ENCODE measurements at regions not wholly inside any gene's neighbourhood (a gene's known extent, or its start where the extent isn't known, plus 50 kb on each side); places are given as distances from the start of the nearest gene placed in this dataset.
"Not testable (repeated sequence)": the region's sequence is repeated elsewhere in the genome, so short reads cannot be mapped to it uniquely, and the experiment has no call there.

DNA sequence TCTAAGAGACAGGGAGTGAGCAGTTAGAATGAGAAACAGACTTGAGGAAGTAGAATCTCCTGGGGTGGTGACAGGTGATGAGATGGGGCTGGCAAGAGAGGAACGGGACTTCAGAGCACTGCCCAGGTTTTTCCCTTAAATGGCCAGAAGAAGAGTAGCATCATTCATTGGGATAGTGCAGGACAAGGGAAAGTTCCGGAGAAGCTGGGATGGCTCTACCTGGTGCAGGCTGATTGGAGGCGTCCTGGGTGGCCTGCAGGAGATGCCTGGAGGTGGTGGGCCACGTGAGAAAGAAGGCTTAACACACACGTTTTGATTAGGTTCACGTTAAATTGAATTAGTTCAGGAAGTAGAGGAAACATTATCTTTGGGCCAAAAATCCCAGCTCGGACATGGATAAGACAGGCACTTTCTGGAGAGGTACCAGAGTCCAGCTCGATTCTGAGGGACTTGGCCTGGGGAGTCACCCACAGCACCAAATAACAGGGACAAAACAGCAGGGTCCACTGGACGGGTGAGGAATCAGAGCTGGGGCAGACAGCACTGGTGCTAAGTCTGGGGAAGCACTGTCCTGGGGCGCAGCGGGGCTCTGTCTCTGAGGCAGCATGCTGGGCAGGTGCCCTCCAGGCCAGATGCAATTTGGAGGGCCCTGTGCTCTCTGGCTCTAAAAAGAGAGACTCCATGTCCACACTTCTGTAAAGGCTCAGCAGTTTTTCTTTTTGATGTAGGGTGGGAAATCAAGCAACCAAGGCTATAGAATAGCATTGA lies 512.3 kb upstream of the RAB6C start:
- no peak for DNase-seq (ENCODE audit: low spot score)

DNA sequence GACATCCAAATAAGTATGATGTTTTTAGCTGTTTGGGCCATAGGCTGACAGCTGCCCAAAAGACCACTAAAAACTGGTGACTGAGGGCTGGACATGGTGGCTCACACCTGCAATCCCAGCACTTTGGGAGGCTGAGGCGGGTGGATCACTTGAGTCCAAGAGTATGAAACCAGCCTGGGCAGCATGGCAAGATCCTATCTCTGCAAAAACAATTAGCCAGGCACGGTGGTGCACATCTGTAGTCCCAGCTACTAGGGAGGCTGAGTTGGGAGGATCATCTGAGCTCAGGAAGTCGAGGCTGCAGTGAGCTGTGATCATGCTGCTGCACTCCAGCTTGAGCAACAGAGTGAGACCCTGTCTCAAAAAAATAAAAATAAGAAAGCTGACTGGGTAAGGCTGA lies 511.5 kb upstream of the RAB6C start:
- DNase-seq (ENCODE audit: low spot score): no peak

DNA sequence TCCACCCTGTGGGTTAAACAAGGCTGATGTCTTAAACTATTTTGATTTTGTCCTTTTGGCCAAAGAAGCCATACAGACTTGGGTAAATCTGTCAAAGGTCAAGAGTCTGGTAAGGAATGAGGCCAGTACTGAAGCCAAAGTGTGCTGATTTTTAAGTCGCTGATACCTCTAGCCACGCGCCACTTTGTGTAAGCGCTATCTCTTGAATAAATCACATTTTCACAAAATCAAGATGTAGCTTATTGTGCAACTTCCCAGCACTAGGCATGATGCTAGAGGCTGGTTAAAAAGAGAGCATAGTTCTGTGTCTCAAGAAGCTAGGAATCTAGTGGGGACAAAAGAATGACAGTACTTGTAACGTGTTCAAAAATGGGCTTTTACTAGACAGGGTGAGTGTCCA lies 510.6 kb upstream of the RAB6C start:
- DNase-seq (ENCODE audit: low spot score): no peak

DNA sequence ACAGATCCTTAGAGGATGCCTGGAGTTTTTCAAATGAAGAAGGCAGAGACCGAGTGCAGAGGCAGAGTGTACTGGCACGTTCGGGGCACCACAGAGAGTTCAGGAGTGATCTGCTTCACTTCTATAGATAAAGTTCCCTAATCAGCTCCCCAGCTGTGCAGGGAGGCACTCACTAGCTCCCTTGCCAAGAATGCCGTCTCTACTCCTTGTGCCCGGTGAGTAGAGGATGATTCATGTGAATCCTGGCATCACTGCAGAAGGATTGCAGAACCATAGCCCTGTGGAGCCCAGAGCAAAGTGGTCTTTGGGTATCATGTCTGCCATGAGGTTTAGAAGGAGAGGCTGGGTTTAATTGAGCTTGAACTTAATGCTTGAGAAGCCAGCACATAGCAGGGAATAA lies 510.1 kb upstream of the RAB6C start:
- DNase-seq (ENCODE audit: low spot score): peak; percentile 2

DNA sequence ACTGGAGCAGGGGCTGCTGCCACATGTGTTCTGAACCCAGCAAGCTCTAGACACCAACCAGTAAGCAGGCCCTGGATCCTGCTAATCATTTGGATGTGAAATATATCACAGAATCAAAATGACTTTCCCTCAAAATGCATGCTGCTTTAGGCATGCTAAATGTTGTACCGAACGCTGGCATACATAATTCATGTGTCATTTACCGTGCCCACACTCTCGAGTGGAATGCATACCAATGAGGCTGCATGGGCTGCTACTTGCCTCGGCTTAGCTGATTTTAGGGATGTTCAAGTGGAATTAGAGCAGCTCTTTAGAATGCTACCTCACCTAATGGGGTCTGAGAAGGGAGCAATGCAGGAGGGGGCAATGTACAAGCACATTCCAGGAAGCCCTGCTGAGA lies 509.6 kb upstream of the RAB6C start:
- no peak for DNase-seq (ENCODE audit: low spot score)

DNA sequence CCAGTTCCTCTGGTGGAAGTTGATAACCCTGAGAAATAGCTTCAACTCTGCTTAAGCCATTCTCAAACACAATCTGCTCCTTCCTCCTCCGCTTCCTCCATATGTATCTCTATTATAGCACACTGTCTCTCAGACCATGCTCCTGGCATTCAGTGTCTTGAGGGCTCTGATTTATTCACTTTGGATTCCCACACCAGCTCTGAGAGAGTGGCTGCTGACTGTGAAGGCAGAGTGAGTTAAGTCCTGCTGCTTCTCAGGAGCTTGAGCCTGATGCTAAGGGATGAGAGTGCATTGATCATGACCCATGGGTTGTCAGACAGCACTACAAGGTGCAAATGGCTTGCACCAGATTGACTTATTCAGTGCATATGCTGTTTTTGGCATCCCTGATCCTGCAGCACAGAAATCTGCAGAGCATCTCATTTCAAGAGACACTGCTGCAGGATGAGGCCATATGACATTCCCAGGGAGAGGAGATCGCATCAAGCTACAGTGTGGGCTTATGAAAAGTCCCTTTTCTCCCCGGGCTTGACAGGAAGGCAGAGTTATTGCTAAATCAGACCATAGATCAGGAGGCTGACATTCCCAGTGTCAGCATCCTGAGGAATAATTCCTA lies 500.5 kb upstream of the RAB6C start:
- no peak for DNase-seq (ENCODE audit: low spot score)

DNA sequence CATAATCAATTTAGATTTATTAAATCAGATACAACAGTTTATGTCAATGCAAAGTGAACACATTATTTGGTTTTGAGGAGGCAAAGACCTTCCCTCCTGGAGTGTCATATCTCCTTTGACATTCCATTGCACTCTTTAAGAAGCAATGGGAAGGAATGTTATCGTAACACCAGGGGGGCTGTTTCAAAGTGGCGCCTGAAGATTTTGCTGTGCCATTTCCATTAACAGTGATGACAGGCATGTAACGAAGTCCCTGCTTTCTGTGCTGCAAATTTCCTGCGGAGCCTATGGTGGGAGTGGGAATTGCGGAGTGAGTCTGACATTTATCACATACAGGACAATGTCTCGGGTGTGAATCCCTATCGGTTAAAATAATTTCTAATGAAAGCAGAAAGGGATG lies 499.6 kb upstream of the RAB6C start:
- no peak for DNase-seq (ENCODE audit: low spot score)

DNA sequence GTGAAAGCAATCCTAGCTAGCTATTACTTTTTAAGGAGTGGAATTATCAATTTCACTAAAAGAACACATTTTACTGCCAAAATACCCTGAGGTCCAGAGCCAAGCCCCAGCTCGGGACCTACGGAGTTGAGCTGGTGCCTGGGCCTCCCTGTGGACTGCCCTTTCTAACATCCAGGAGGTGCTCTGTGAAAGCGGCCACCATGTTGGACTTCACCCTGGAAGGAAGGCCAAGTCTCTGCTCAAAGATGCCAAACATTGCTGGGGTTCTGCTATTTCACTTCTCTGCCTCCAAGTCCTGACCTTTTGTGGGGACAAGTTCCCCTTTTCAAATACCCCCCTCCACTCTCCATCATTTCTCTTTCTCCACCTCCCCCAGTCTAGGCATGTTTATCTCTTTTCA lies 498.7 kb upstream of the RAB6C start:
- no peak for DNase-seq (ENCODE audit: low spot score)

DNA sequence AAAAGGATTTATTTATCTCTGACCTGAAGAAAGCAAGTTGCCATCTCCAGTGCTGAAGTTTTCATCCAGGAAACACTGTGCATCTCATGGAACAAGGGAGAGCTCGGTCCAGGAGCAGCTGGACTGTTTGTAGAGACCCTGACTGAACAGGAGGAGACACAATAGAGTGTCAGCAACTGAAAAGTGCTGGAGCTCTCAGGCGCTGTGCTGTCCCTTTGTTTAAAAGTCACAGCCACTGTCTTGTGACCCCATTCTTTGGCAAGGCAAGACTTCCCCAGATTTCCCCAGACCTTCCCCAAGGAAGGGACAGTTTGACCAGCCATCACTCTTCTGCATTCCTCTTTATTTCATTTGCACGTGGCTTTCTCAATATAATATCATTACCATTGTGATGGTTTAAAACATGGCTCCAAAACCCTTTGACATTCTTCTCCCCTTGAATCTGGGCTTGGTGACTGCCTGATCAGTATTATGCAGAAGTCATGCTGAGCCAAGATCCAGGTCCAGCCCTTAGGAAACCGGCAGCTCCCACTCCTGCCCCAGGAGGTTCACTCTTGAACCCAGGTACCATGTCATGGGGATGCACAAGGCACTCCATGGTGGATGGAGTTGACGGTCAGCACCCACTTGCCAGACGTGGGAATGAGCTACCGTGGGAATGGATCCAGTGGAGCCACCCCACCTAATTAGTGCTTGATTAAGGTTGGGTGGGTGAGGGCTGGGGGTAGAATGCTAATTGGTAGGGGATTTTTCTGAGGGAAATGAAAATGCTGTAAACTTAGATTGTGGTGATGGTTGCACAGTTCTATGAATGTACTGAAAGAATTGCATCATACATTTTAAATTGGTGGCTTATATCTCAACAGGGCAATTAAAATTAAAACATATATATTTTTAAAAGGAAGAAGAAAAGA lies 497.9 kb upstream of the RAB6C start:
- DNase-seq (ENCODE audit: low spot score): no peak

DNA sequence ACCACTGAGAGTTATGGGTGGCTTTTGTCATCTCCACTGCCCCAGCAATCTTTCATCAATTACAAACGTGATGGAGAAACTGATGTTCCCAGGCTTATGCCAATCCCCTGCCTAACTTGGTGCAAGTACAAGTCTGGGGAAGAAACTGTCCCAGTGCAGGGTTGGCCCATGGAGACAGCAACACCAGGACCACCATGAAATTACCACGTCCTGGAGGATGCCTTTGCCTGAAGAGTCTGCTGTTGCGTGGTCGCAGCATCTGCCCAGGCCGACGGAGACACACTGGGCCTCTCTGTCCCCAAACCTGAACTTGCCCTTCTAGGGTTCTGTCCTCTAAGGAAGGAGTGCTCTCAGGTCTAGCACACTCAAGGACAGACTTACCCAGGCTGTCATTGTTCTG lies 496.8 kb upstream of the RAB6C start:
- DNase-seq (ENCODE audit: low spot score): no peak

DNA sequence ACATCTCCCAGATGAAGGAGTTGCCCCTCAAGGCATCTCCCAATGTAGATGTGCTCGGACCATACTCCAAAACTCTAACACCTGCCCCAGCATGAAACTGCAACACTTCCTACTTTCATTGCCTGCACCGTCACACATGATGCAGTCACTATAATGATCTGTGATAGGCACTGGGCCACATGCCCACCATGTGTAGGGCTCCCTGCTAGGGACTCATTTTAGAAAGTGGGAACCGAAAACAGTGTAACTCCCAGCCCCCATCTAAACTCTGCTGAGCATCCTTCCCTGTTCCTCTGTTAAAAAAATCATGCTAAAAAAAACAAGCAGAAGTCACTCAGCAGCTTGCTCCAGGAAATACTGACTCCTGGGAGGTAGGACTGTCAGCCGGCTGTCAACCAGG lies 496.1 kb upstream of the RAB6C start:
- DNase-seq (ENCODE audit: low spot score): no peak

DNA sequence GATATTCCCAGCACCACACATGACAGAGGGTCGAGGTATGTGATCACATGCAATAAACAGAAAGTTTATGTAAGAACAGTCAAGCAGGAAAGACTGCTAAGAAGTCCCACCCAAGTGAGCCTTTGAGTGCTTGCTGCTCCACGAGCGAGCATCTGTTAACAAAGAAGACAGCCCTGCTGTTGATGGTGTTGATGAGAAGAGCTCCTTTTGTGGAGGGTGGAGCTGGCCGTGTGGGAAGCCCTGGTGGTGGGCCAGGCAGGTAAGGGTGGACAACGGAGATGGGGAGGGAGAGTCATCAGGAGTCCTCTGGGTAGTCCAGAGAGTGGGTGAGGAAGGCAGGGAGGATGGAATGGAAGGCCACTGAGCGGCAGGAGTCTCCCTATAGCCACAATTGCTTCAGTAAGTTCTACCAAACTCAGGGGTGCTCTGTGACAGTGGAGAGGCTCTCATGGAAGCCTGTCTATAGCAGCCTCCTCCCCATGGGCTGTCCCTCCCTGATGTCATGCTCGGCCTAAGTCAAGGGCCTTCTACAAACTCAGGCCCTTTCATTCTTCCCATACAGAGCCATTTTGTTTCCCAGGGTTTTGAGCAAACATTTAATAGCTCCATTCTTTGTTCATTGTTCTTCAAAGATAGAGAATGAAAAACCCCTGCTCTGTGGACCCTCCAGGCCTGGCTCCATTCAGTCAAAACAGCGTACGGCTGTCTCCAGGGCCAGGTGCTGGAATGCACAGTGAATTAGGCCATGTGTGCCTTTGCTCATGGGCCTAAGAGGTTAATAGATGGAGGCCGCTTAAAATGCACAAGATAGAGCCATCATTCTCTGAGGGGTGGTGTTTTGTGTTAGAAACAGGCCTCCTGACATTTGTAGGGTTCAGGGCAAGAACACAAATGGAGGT lies 494.2 kb upstream of the RAB6C start:
- DNase-seq (ENCODE audit: low spot score): no peak

DNA sequence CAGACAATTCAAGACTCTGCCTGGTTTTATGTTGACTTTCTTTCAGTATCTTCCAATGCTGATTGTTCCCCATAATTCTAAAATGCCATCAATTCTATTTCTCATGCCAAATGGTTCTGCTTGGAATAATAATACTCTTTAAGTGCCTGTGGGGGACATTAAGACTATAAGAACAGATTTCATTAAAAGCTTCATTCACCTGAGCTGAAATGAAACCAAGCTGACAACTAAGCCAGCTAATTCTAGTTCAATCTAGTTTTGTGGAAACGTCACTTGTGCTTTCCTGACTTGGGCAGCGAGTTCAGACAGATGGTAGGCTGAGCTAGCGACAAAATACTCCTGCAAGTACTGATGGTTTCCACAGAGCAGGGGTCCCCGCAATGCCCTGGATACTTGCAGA lies 491.1 kb upstream of the RAB6C start:
- no peak for DNase-seq (ENCODE audit: low spot score)

DNA sequence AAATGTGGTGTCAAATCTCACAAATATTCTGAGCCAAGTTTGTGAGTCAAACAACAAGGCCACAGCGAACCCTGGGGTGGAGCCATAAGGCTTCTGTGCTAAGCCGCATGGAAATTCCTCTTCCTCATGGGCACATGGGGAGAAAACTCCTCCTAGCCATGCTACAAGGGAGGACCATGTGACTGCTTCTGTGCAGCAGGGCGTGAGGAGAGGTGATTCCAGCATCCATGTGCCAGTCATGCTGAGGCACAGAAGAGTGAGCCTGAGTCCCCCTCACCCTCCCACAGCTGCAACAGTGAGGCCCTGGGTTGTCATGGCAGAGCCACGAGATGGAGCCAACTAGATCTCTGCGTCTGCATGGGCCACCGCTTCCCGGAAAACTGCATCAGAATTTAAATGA lies 488.8 kb upstream of the RAB6C start:
- no peak for DNase-seq (ENCODE audit: low spot score)

DNA sequence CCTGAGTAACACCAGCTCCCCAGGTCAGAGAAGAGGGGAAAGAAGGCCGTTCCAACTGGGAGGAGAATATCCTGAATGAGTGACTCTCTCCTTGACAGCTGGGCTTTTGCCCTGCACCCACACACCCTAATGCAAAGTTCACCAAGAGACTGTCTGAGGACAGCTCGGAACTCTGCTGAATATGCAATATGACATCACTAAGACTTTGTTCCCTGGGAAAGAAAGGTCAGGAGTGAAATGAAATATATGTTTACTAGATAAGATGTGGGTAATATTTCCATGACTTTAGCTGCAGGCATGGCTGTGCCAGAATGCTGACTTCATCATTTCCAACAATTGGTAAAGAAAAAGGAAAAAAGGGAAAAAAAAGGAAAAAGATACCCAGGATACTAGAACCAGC lies 488.2 kb upstream of the RAB6C start:
- DNase-seq (ENCODE audit: low spot score): no peak

DNA sequence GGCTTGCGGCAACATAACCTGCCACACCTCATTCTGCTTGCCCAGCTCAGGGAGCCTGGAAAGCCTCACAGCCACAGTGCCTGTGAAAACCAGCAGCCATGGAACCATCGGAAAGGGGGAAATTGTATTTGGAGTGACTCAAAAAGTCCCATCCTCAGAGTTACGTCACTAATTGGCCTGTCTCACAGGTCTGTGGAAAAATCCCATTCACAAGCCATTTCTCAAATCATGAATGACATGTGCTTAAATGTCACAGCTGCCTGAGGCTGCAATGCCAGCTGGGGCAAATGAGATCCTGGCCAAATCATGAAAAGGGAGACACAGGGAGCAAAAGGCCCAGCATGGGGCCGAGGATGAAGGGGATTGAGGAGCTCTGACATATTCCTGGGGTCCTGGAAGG lies 486.9 kb upstream of the RAB6C start:
- DNase-seq (ENCODE audit: low spot score): no peak

DNA sequence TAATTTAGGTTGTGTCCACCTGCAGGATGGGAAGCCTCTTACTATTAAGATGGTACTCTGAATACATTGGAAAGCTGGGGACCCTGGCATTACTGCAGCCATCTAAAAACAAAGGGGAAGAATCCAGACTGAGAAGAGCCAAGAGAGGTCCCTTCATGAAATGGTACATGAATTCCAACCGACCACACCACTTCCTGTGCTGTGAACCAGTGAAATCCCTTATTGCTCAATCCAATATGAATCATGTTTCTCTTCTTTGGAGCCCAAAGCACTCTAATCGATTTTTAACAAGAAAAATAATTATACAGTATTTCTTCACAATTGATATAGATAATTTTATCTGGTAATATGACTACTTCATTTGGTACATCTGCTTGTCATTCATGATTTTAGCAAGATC lies 479.7 kb upstream of the RAB6C start:
- no peak for DNase-seq (ENCODE audit: low spot score)

DNA sequence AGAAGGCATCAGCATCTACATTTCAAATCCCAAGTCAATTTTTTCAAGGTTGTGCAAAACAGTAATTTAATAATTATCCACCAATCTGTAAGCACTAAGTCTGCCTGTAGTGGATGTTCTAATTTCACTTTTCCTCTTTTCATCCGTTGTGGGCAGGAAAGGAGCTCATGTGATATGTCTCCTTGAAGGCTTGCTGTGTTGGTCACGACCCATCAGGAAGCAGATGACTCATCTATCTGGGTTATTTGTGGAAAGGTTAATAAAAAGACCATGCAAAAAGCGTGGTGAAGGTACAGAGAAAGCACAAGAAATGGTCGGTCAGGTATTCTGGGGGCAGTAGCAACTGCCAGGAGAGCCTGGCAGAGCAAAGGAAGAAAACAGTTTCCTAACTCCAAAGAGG lies 476.7 kb upstream of the RAB6C start:
- DNase-seq (ENCODE audit: low spot score): peak; percentile 11

DNA sequence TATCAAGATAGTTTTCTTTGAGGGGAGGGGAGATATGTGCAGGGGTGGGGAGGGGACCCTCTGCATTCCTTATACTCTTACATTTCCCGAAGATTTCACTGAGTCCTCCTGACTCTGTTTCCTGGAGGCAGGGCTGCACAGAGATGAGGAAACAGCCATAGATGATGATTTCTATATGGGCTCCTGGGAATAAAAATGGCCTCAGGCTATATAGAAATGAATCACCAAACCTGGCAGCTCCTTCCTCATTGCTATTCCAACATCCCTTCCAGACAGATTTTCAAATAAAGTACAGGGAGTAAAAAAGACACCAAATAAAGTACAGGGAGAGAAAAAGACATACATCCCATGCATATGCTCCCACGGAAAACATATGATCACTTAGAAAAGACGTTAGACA lies 474.8 kb upstream of the RAB6C start:
- DNase-seq (ENCODE audit: low spot score): no peak

DNA sequence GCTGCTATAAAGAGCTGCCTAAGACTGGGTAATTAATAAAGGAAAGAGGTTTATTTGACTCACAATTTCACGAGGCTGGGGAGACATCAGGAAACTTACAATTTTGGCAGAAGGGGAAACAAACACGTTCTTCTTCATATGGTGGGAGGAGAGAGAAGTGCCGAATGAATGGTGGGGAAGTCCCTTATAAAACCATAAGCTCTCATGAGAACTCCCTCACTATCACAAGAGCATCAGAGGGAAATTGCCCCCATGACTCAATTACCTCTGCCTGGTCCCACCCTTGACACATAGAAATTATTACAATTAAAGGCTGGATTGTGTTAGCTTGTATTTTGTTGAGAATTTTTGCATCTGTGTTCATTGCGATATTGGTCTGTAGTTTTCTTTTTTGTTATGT lies 460.5 kb upstream of the RAB6C start:
- no peak for DNase-seq (ENCODE audit: low spot score)

DNA sequence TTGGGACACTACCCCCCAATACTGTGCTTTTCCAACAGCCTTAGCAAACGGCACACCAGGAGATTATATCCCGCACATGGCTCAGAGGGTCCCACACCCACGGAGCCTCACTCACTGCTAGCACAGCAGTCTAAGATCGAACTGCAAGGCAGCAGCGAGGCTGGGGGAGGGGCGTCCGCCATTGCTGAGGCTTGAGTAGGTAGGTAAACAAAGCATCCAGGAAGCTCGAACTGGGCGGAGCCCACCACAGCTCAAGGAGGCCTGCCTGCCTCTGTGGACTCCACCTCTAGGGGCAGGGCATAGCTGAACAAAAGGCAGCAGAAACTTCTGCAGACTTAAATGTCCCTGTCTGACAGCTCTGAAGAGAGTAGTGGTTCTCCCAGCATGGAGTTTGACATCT lies 447.3 kb upstream of the RAB6C start:
- DNase-seq (ENCODE audit: low spot score): not testable (repeated sequence)

DNA sequence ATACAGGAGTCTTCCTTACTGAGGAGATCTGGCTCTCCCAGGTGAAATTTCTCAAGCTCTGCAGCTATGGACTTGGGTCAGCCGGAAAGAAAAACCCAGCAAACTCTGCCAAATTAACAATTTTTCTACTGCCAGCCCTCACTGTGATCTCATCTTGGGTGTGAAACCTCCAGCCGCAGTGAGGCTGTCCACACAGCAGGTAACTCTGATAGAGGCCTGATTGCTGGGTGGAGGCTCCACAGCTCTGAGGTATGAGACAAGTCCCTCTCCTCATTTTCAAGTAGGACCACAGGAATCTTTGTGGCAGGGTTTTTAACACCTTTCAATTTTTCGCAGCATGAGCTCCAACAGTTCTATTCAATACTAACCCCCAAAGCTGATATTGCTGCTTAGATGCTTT lies 430.6 kb upstream of the RAB6C start:
- no peak for DNase-seq (ENCODE audit: low spot score)
